ENCODE measurements at regions not wholly inside any gene's neighbourhood (a gene's known extent, or its start where the extent isn't known, plus 50 kb on each side); places are given as distances from the start of the nearest gene placed in this dataset.
A peak's percentile ranks its signal among the peaks of the same experiment; 100 is the strongest.

DNA sequence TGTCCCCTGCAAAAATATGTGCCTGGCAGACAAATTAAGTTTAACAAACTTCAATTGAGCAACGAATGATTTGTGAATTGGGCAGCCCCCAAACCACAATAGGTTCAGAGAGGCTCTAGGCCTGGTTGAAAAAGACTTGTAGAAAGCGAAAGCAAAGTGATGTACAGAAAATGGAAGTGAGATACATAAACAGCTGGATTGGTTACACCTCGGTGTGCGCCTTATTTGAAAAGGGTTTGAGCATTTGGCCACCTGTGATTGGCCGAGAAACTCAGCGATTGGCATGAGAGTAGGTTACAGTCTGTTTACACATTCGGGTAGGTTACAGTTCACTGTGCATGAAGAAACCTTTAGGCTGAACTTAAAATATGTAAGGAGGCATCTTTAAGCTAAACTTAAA is 136.9 kb downstream of the CD83 start:
- DNase-seq (ENCODE audit: low read depth): no peak

DNA sequence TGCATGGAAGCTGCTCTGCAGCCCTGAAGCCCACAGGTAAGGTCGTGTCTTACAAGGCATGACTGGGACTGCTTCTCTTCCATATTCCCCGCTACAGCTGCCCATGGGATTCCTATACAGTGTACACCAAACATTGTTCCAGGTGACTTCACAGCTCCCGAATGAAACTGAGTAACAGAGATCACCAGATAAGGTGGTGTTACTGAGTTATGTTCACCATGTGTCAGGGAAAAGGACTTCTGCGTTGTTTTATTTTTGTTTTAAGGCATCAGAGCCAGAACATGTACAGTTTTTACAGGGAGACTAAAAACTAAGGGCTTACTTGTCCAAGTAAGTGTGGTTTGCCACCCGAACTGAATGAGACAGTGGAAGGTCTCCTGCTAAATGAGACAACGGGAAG is 138.3 kb downstream of the CD83 start:
- no peak for DNase-seq (ENCODE audit: low read depth)

- no peak for DNase-seq (ENCODE audit: low read depth)
These were observed 140.5 kb downstream of the CD83 start for GRCh38 chr6:14258117-14258516.

- no peak for DNase-seq (ENCODE audit: low read depth)
These were observed 141.4 kb downstream of the CD83 start for GRCh38 chr6:14258695-14259593.

GRCh38 chr6:14259594-14260152 is 142.1 kb downstream of the CD83 start:
- no peak for DNase-seq (ENCODE audit: low read depth)

DNA sequence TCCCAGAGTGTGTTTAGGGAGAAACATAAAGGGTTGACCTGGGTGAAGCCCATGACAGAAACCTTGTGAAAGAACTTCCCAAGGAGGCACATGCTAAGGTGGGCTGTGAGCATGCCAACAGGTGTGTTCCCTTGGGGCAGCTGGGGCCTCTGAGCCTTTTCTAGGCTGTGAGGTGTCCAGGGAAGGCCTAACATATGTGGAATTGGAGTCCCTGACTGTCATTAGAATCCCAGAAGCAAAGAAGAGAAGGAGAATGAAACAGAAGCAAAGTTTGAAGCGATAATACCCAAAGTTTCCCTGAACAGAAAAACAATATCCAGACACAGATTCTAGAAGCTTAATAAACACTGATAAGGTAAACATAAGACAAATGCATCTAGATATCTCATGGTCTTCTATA is 143.3 kb downstream of the CD83 start:
- DNase-seq (ENCODE audit: low read depth): no peak

DNA sequence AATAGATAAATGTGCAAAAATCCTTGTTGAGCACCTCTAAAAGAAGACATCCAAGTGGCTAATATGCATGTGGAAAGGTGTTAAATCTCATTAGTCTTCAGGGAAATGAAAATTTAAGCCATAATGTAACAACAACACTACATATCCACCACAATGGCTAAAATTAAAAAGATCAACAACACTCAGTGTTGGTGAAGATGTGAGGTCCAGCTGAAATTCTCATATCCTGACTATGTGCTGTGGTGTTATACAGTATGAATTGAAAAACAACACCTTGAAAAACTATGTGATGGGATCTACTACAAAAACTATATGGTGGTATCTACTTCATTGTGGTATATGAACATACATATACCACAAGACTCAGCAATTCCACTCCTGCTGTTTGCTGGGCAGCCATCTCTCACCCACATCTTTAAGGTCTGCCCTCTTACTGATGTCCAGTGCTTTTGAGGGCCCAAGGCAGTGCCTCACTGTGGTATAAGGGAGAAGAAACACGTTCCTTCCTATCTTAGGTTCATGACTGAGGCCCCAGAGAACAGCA is 146.4 kb downstream of the CD83 start:
- no peak for DNase-seq (ENCODE audit: low read depth)

GRCh38 chr6:14265049-14266021 is 147.8 kb downstream of the CD83 start:
- no peak for DNase-seq (ENCODE audit: low read depth)

- DNase-seq (ENCODE audit: low read depth): no peak
These were observed 148.7 kb downstream of the CD83 start for GRCh38 chr6:14266266-14266665.

DNA sequence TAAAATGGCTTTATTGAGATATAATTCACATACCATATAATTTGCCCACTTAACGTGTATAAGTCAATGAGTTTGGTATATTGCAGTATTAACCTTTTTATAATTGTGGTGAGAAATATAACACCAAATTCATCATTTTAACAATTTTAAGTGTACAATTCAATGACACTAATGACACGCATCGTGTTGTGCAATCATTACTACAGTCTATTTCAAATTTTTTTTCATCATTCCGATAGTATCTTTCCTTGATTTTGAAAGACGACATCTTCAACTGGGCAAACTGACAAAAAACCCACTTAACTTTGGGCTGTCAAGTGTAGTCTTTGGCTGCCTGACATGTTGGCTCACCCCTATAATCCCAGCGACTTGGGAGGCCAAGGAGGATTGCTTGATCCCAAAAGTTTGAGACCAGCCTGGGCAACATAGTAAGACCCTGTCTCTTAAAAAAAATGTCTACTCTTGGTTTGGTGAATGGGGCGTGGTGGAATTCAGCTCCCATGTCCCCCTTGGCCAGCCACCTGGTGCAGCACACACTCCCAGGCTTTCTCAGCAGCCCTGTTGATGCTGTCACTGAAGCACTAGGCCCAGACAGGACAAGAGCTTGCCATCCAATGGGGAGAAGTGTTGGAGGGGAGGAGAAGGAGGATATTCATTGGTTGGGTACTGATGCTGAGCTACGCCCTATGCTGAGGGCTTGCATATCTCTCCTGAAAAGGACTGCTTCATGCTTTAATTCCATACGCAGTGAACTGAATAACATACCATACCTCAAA is 150.5 kb downstream of the CD83 start:
- DNase-seq (ENCODE audit: low read depth): no peak

DNA sequence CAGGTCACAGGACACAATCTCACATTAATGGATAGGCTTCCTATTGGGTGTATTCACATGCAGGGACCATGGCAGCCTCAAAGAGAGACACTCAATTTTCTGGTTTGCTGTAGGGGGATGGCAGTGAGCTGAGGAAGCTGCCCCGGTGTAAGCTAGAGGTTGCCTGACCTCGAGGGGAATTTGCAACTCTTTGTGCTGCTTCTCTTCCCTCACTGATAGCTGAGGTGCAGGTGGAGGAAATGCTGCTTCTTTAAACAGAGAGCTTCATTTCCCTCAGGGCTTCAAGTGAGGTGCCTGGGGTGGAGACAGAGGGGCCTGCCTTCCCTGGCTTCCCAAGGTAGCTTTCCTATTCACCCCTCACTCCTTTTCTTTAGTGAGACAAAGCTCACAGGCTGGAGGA is 151.9 kb downstream of the CD83 start:
- DNase-seq (ENCODE audit: low read depth): no peak

GRCh38 chr6:14270142-14270893 is 152.7 kb downstream of the CD83 start:
- DNase-seq (ENCODE audit: low read depth): no peak

- DNase-seq (ENCODE audit: low read depth): peak; percentile 96
These were observed 153.6 kb downstream of the CD83 start for GRCh38 chr6:14270925-14271788.

- DNase-seq (ENCODE audit: low read depth): peak; percentile 56
These were observed 154.5 kb downstream of the CD83 start for GRCh38 chr6:14271789-14272736.

DNA sequence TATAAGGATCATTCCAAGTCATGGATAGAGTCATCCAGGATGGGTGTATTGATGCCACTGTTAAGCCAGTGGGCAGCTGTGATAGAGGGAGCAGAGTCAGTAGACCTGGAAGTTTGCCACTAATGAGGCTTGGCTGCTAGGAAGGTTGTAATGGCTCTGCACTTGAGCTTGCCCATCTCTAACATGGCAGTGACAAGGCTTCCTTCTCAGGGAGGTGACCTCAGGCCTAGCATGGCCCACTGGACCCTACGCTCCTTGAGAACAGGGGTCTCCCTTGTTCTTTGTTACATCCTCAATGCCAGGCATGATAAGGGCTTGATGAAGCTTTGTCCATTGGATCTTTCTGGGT is 155.1 kb downstream of the CD83 start:
- no peak for DNase-seq (ENCODE audit: low read depth)

- no peak for DNase-seq (ENCODE audit: low read depth)
These were observed 155.6 kb downstream of the CD83 start for GRCh38 chr6:14273191-14273590.

GRCh38 chr6:14274016-14274415 is 156.4 kb downstream of the CD83 start:
- DNase-seq (ENCODE audit: low read depth): no peak

Data from HS-5 (cell line).